Karpas-422 (cell line): ENCODE measurements at regions not wholly inside any gene's neighbourhood (a gene's known extent, or its start where the extent isn't known, plus 50 kb on each side); places are given as distances from the start of the nearest gene placed in this dataset.
"Not testable (repeated sequence)": the region's sequence is repeated elsewhere in the genome, so short reads cannot be mapped to it uniquely, and the experiment has no call there.

ENCODE experiments used
- DNase-seq: peaks from one replicate; pipeline ENCODE4 v3.0.0-alpha.2; 2015
- H2AFZ ChIP-seq: fragments of 200-600 bp; sonication (generic); 2 replicates; pipeline ENCODE4 v1.6.1; 2014; ENCODE audit warnings: antibody characterized with exemption, low read length, mixed read lengths
- H3K27ac ChIP-seq: fragments of 200-600 bp; sonication (generic); 2 replicates; pipeline ENCODE4 v1.5.1; 2014; ENCODE audit warnings: mild to moderate bottlenecking, low read length, moderate library complexity
- H3K27me3 ChIP-seq: fragments of 200-600 bp; sonication (generic); 2 replicates; pipeline ENCODE4 v1.6.1; 2014; ENCODE audit warnings: low read length, mixed read lengths
- H3K36me3 ChIP-seq: fragments of 200-600 bp; sonication (generic); 2 replicates; pipeline ENCODE4 v1.6.1; 2014; ENCODE audit warnings: low read length, mixed read lengths; ENCODE audit not compliant: insufficient read depth
- H3K4me1 ChIP-seq: fragments of 200-600 bp; sonication (generic); 2 replicates; pipeline ENCODE4 v1.6.1; 2014; ENCODE audit warnings: mild to moderate bottlenecking, low read length, mixed read lengths
- H3K4me2 ChIP-seq: fragments of 200-600 bp; sonication (generic); 2 replicates; pipeline ENCODE4 v1.6.1; 2014; ENCODE audit warnings: low read length, low read depth, mild to moderate bottlenecking; ENCODE audit not compliant: poor library complexity, severe bottlenecking
- H3K4me3 ChIP-seq: fragments of 200-600 bp; sonication (generic); 2 replicates; pipeline ENCODE4 v1.5.1; 2014; ENCODE audit warnings: mild to moderate bottlenecking, antibody characterized with exemption, low read length, mixed read lengths
- H3K79me2 ChIP-seq: fragments of 200-600 bp; sonication (generic); 2 replicates; pipeline ENCODE4 v1.6.1; 2014; ENCODE audit warnings: mild to moderate bottlenecking, low read length, mixed read lengths
- H3K9ac ChIP-seq: fragments of 200-600 bp; sonication (generic); 2 replicates; pipeline ENCODE4 v1.6.0; 2014; ENCODE audit warnings: low read length
- H3K9me2 ChIP-seq: fragments of 200-600 bp; sonication (generic), shearing (Covaris generic); replicated peaks from 2 replicates; pipeline ENCODE4 v1.6.0; 2014; ENCODE audit warnings: mild to moderate bottlenecking, low read length, moderate library complexity; ENCODE audit not compliant: insufficient read depth
- H3K9me3 ChIP-seq: fragments of 300-700, 200-600 bp; sonication (generic); 2 replicates; pipeline ENCODE4 v1.6.1; 2014; ENCODE audit warnings: low read length, mixed read lengths
- H4K20me1 ChIP-seq: fragments of 200-600 bp; sonication (generic); 2 replicates; pipeline ENCODE4 v1.6.1; 2014; ENCODE audit warnings: mild to moderate bottlenecking, antibody characterized with exemption, low read length, low read depth; ENCODE audit not compliant: insufficient read depth

DNA sequence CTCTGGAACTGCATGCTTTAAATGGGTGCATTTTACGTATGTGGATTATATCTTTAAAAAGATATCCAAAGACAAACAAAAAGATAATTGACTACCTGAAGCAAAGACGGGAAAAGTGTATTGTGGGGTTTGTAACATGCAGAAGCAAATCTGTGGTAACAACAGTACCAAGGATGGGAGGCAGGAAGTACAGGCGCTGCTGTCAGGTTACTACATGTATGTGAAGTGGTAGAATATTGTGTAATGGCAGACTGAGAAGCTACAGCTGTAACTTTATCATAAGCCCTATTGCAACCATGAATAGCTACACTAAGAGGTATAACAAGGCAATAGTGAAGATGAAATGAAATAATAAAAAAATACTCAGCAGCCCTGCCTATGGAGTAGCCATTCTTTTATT, 192.7 kb downstream of the NPIPB11 start:
- H3K9ac ChIP-seq, H3K9me2 ChIP-seq, H3K9me3 ChIP-seq, H3K4me3 ChIP-seq, H4K20me1 ChIP-seq, H3K4me2 ChIP-seq, DNase-seq, H3K4me1 ChIP-seq, H3K27ac ChIP-seq, H3K36me3 ChIP-seq, H2AFZ ChIP-seq, H3K79me2 ChIP-seq, H3K27me3 ChIP-seq: not testable (repeated sequence)

DNA sequence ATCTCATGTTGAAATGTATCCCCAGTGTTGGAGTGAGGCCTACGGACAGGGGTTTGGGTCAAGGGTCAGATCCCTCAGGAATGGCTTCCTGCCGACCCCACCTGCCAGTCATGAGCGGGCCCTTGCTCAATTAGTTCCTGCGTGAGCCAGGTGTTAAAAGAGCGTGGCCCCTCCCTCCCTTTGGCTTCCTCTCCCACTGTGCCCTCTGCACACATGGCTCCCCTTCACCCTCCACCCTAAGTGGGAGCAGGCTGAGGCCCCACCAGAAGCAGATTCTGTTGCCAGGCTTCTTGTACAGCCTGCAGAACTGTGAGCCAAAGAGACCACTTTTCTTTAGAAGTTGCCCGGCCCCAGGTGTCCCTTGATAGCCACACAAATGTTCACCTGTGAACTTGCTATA, 193.3 kb downstream of the NPIPB11 start:
- not testable (repeated sequence) for H3K4me2 ChIP-seq, DNase-seq

DNA sequence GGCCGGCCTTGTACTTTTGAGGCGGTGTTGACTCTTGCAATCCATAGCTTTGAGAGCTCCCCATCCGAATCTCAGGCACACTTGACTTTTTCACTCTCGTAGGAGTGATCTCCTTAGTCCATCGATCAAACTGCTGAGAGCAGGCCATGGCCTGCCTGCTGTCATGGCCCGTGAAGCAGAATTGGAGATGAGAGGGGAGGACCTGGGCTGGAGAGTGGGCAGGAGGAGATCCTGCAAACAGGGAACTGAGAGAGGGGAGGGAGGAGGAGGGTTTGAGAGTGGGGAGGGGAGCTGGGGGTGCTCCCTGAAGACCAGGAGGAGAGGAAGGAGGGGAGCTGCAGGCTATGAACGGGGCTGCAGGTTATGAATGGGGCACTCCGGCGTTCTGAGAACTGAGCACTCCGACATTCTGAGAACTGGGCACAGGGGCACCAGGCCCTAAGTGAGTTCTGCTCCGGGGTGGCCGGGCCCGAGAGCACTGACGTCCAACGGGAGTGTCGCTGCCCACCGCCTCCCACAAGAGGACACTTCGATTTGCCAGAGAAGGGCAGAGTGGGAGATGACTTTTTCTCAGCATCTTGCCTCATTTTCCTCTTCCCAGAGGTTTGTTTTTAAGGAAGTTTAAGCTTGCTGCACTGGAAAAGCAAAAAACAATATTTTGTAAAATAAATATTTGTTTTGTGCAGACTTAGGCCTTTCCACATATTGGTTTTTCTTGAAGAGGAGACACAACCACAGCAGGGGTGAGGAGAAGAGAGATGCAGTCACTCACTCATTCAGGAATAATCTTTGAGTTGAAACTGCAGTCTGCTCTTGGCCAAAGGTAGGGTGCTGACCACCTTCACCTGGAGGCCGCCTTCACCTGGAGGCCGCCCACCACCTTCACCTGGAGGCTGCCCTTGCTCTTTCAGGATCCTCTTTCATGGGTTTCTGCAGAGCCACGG, 194.2 kb downstream of the NPIPB11 start:
- not testable (repeated sequence) for DNase-seq, H3K27me3 ChIP-seq, H3K36me3 ChIP-seq, H2AFZ ChIP-seq, H3K27ac ChIP-seq, H3K9me2 ChIP-seq, H3K4me1 ChIP-seq, H4K20me1 ChIP-seq, H3K4me3 ChIP-seq, H3K9me3 ChIP-seq, H3K9ac ChIP-seq, H3K4me2 ChIP-seq, H3K79me2 ChIP-seq

More for the DNA sequence above, 193.3 kb downstream of the NPIPB11 start:
- not testable (repeated sequence) for H3K9ac ChIP-seq, H3K4me1 ChIP-seq, H3K79me2 ChIP-seq, H2AFZ ChIP-seq, H3K27me3 ChIP-seq, H3K9me3 ChIP-seq, H3K27ac ChIP-seq, H3K36me3 ChIP-seq, H3K9me2 ChIP-seq, H4K20me1 ChIP-seq, H3K4me3 ChIP-seq

DNA sequence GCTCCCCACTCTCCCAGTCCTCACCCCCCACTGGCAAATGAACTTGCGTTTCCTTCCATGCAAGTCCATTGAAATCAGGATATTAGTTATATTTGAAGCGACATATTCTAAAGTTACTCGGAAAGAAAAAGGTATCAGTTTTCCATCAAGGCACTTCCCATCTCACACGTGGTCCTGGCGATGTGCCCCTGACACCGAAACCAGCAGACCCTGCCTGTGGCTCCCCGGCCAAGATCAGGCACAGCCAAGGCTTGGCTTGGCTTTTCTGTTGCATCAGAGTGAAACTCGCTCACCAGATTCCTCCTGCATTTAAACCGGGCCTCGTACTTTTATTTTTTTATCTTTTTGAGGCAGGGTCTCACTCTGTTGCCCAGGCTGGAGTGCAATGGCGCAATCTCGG, 195.1 kb downstream of the NPIPB11 start:
- not testable (repeated sequence) for H4K20me1 ChIP-seq, H3K4me2 ChIP-seq, H3K9me2 ChIP-seq, H3K27ac ChIP-seq, H3K9me3 ChIP-seq, H3K36me3 ChIP-seq, H3K9ac ChIP-seq, DNase-seq, H3K27me3 ChIP-seq, H3K4me1 ChIP-seq, H3K4me3 ChIP-seq, H2AFZ ChIP-seq, H3K79me2 ChIP-seq

DNA sequence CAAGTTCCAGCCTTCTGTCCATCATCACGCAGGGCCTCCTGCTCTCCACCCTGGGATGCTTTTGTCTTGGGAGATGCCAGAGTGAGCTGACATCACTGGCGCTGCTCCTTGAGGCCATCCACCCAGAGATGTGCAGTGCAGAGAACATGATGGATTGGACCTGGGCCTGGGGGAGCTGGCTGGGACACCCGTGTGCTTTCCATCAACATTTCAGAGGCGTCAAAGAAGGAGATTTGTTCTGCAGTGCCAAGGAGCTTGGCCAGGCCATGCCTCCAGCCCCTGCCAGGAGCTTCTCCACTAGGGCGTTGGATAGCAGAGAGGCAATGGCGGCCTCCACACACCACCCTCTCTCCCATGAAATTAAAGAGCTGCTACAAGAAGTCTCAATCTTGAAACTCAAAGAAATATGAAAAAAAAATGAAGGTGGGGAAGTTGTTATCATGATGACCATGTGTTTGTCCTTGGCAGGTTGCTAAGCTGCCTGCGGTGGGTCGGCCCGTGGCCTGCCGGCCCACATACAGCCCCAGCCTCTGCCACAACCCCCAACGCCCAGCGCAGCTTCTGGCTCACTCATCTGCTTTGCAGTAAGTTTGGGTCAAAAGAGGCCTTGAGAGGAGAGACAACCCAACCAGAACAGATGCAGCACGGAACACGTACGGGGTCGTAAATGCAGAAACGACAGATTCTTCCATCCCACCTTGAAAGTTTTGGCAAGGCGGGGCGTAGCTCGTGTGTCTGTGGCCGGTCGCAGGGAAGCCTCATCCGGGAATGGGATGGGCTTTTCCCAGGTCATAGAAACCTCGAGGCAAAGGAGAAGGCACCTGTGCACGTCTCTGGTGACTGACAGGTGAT, 196.0 kb downstream of the NPIPB11 start:
- H3K36me3 ChIP-seq, DNase-seq, H3K27me3 ChIP-seq, H2AFZ ChIP-seq, H3K27ac ChIP-seq, H3K79me2 ChIP-seq, H3K9me2 ChIP-seq, H3K4me2 ChIP-seq, H4K20me1 ChIP-seq, H3K4me1 ChIP-seq, H3K4me3 ChIP-seq, H3K9me3 ChIP-seq, H3K9ac ChIP-seq: not testable (repeated sequence)

DNA sequence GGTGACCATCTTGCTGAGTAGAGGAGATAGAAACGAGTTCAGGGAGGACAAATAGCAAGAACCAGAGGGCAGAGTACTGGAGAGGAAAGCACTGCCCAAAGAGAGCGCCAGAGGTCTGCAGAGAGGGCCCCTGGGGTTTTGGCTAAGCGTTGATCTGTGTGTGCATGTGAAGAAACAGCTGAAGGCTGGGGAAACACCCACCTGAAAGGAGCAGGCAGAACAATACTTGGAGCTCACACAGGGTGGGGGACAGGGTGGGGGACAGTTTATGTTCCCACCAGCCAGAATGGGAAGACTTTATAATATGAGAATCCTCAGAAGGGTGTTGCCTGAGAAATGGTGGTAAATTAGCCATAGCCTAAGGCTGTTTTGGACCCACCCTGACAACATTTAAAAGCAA, 200.4 kb downstream of the NPIPB11 start:
- H3K9me3 ChIP-seq, H2AFZ ChIP-seq, H3K9me2 ChIP-seq, H3K4me1 ChIP-seq, H3K27me3 ChIP-seq, H4K20me1 ChIP-seq, H3K79me2 ChIP-seq, DNase-seq, H3K4me2 ChIP-seq, H3K36me3 ChIP-seq, H3K9ac ChIP-seq, H3K4me3 ChIP-seq, H3K27ac ChIP-seq: not testable (repeated sequence)

DNA sequence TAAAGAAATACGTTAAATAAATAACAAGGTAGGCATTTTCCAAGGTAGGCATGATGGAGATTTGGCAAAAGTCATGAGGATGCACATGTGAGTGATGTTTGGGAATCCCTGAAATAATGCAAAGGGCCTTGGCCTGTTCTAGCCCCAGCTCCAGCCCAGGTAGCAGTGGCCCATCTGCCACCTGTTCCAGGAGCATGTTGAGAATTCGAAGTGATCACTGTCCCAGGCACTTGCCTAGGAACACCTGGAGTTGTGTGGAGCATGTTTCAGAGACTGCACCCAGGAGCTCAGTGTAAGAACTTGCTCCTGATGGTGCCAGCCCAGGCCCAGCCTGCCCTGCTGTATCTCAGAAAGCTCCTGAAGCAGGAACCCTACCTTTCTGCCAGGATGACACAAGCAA, 201.4 kb downstream of the NPIPB11 start:
- not testable (repeated sequence) for H3K9me3 ChIP-seq, H3K79me2 ChIP-seq, H3K4me1 ChIP-seq, H4K20me1 ChIP-seq, H3K4me2 ChIP-seq, H3K4me3 ChIP-seq, H3K27ac ChIP-seq, H2AFZ ChIP-seq, H3K9ac ChIP-seq, H3K36me3 ChIP-seq, DNase-seq, H3K27me3 ChIP-seq, H3K9me2 ChIP-seq

DNA sequence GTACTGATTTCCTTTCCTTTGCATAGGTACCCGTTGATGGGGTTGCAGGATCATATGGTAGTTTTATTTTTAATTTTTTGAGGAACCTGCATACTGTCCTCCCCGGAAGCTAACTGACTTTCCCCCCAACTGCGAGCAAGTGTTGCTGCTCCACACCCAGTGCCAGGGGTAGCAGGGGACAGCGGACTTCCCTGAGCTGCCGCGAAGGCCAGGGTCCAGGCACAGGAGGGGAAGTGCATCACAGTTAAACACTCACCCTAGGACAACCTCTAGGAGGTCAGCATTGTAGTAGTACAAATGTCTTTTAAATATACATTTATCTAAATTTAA, 201.7 kb downstream of the NPIPB11 start:
- DNase-seq = no peak
- H2AFZ ChIP-seq = no peak overlapping the region

More for the DNA sequence above, 201.7 kb downstream of the NPIPB11 start:
- no peak overlapping the region for H3K4me3 ChIP-seq
- no peaks in the 10 kb centered on the region for H4K20me1 ChIP-seq
- no peak overlapping the region for H3K9ac ChIP-seq
- no peaks in the 10 kb centered on the region for H3K4me1 ChIP-seq
- H3K27ac ChIP-seq = no peak overlapping the region
- H3K27me3 ChIP-seq = no peaks in the 10 kb centered on the region
- no peaks in the 10 kb centered on the region for H3K79me2 ChIP-seq
- no peak overlapping the region for H3K4me2 ChIP-seq
- no peaks in the 10 kb centered on the region for H3K9me2 ChIP-seq
- no peaks in the 10 kb centered on the region for H3K36me3 ChIP-seq
- no peaks in the 10 kb centered on the region for H3K9me3 ChIP-seq
